ENCODE measurements at regions not wholly inside any gene's neighbourhood (a gene's known extent, or its start where the extent isn't known, plus 50 kb on each side); places are given as distances from the start of the nearest gene placed in this dataset.

GRCh38 chr14:84797326-84797725 lies 732.6 kb upstream of the FLRT2 start:
- no peak overlapping the region for H3K4me3 ChIP-seq (replicated peaks; ENCODE audit: low read depth, low read length)
- DNase-seq (ENCODE audit: low read depth): no peak

GRCh38 chr14:84804468-84804867 lies 725.5 kb upstream of the FLRT2 start:
- no peak overlapping the region for H3K4me3 ChIP-seq (replicated peaks; ENCODE audit: low read depth, low read length)
- TF ChIP-seq, protein P1, sequence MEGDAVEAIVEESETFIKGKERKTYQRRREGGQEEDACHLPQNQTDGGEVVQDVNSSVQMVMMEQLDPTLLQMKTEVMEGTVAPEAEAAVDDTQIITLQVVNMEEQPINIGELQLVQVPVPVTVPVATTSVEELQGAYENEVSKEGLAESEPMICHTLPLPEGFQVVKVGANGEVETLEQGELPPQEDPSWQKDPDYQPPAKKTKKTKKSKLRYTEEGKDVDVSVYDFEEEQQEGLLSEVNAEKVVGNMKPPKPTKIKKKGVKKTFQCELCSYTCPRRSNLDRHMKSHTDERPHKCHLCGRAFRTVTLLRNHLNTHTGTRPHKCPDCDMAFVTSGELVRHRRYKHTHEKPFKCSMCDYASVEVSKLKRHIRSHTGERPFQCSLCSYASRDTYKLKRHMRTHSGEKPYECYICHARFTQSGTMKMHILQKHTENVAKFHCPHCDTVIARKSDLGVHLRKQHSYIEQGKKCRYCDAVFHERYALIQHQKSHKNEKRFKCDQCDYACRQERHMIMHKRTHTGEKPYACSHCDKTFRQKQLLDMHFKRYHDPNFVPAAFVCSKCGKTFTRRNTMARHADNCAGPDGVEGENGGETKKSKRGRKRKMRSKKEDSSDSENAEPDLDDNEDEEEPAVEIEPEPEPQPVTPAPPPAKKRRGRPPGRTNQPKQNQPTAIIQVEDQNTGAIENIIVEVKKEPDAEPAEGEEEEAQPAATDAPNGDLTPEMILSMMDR (IDR thresholded peaks at IDR 0.05; ENCODE audit: low read length, missing control alignments): no peak
- DNase-seq (ENCODE audit: low read depth): peak; percentile 11

More at GRCh38 chr14:84797326-84797725, 732.6 kb upstream of the FLRT2 start:
- TF ChIP-seq, protein P1 (IDR thresholded peaks at IDR 0.05; ENCODE audit: low read length, missing control alignments): no peak

DNA sequence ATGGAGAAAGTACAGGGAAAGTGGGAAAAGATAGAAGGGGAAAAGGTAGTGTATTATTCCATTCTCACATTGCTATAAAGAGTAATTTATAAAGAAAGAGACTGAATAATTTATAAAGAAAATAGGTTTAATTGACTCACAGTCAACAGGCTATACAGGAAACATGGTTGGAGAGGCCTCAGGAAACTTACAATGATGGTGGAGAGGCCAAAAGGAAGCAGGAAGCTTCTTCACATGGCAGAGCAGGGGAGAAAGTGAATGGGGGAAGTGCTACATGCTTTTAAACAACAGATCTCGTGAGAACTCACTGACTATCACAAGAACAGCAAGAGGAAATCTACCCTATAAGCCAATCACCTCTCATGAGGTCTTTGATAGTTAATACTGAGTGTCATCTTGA lies 725.0 kb upstream of the FLRT2 start:
- TF ChIP-seq, protein P1 (IDR thresholded peaks at IDR 0.05; ENCODE audit: low read length, missing control alignments): no peak
- no peak for DNase-seq (ENCODE audit: low read depth)

DNA sequence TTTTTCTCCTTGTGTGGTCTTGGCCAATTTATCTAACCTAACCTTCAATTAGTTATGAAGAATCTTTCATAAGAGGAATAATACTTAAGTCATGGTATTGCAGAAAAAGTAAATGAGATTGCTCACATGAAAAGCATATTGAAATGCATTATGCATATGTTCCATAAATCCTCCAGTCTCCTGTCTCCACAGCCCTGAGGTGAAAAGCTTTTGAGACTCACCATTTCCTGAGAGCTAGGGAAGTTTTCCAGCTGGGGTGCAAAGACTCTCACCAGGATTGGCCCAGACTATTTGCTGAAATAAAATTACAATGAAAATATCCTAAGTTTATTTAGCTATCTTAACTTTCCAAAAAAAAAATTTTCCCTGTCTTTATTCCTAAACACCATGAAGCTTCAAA lies 723.8 kb upstream of the FLRT2 start:
- TF ChIP-seq, protein P1 (IDR thresholded peaks at IDR 0.05; ENCODE audit: low read length, missing control alignments): no peak
- no peak for DNase-seq (ENCODE audit: low read depth)
- H3K4me3 ChIP-seq (replicated peaks; ENCODE audit: low read depth, low read length): no peak overlapping the region

More for the DNA sequence above, 725.0 kb upstream of the FLRT2 start:
- no peak overlapping the region for H3K4me3 ChIP-seq (replicated peaks; ENCODE audit: low read depth, low read length)

DNA sequence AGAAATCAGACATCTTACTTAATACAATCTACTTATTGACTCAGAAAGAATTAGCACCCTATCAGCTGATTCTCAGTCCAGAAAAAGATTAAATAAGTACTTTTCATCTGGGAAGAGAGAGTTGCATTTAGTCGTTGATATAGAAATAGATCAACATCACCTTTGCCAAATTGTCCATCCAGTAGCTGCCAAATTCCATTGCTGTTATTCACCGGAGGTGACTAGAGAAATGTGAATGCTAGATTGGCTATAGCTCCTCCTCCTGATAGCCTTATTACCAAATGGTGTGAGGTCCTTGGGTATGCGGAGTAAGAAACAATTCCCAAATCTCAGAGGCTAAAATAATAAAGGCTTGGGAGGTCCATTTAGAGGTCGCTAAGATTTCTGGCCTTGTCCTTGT lies 723.3 kb upstream of the FLRT2 start:
- TF ChIP-seq, protein P1 (IDR thresholded peaks at IDR 0.05; ENCODE audit: low read length, missing control alignments): no peak

GRCh38 chr14:84807673-84808072 lies 722.3 kb upstream of the FLRT2 start:
- no peak for DNase-seq (ENCODE audit: low read depth)
- no peak overlapping the region for H3K4me3 ChIP-seq (replicated peaks; ENCODE audit: low read depth, low read length)
- TF ChIP-seq, protein P1 (IDR thresholded peaks at IDR 0.05; ENCODE audit: low read length, missing control alignments): no peak

More for the DNA sequence above, 723.3 kb upstream of the FLRT2 start:
- peak; percentile 35 for DNase-seq (ENCODE audit: low read depth)
- H3K4me3 ChIP-seq (replicated peaks; ENCODE audit: low read depth, low read length): no peak overlapping the region

GRCh38 chr14:84809158-84809557 lies 720.8 kb upstream of the FLRT2 start:
- no peak overlapping the region for H3K4me3 ChIP-seq (replicated peaks; ENCODE audit: low read depth, low read length)
- no peak for DNase-seq (ENCODE audit: low read depth)

More at GRCh38 chr14:84809158-84809557, 720.8 kb upstream of the FLRT2 start:
- TF ChIP-seq, protein P1 (IDR thresholded peaks at IDR 0.05; ENCODE audit: low read length, missing control alignments): no peak

Data from fibroblast of pulmonary artery (primary cell).